HepG2 (cell line): ENCODE measurements at regions not wholly inside any gene's neighbourhood (a gene's known extent, or its start where the extent isn't known, plus 50 kb on each side); places are given as distances from the start of the nearest gene placed in this dataset.

Experiments
- ARNTL ChIP-seq: sonication (generic); formaldehyde crosslinking; IDR thresholded peaks from 2 replicates; pipeline ENCODE4 v1.4.0; 2020; ENCODE audit warnings: mild to moderate bottlenecking, missing genetic modification reagents
- POLR2AphosphoS5 ChIP-seq: IDR thresholded peaks from 2 replicates; pipeline ENCODE4 v1.6.1; 2012; ENCODE audit warnings: low read depth, low read length

DNA sequence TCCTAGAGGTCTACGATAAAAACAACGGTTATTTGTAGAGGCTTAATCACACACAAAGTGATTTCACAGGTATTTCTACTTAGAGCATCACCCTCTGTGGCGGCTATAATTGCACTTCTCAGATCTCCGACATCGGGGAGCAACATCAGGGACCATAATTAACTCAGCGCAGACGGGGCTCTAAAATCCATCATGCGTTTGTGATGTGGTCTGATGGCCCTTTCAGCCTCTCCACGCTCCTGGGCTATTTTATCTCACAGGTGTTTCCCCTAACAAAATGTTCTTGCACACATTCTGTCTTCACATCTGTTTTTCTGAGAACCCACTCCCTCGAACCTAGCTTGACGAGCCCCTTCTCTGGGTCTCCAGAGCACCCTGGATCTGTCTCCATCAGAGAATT is 146.3 kb upstream of the DUSP10 start:
- TF ChIP-seq ARNTL (CRISPR knock-in tag) (no peak), POLR2AphosphoS5 (no peak)
